KMS-11 (cell line): ENCODE measurements at regions not wholly inside any gene's neighbourhood (a gene's known extent, or its start where the extent isn't known, plus 50 kb on each side); places are given as distances from the start of the nearest gene placed in this dataset.

Experiments used
- H2AFZ ChIP-seq: fragments of 200-600 bp; sonication (generic); 2 replicates; pipeline ENCODE4 v1.6.1; 2016; ENCODE audit warnings: antibody characterized with exemption, mixed run types, low read depth
- H3K27ac ChIP-seq: fragments of 200-600 bp; sonication (generic); 2 replicates; pipeline ENCODE4 v1.6.1; 2016; ENCODE audit warnings: mild to moderate bottlenecking, mixed run types
- H3K27me3 ChIP-seq: fragments of 200-600 bp; sonication (generic); 2 replicates; pipeline ENCODE4 v1.6.1; 2017; ENCODE audit warnings: mild to moderate bottlenecking, low read depth, mixed run types, moderate library complexity; ENCODE audit not compliant: insufficient read depth
- H3K36me3 ChIP-seq: fragments of 200-600 bp; sonication (generic); 2 replicates; pipeline ENCODE4 v1.6.1; 2017; ENCODE audit warnings: mild to moderate bottlenecking, mixed run types; ENCODE audit not compliant: insufficient read depth
- H3K4me1 ChIP-seq: fragments of 200-600 bp; sonication (generic); 2 replicates; pipeline ENCODE4 v1.6.1; 2016; ENCODE audit warnings: mild to moderate bottlenecking, low read depth, mixed run types; ENCODE audit not compliant: poor library complexity, severe bottlenecking
- H3K4me2 ChIP-seq: fragments of 200-600 bp; sonication (generic); 2 replicates; pipeline ENCODE4 v1.7.0; 2016; ENCODE audit warnings: mild to moderate bottlenecking, mixed run types
- H3K4me3 ChIP-seq: fragments of 200-600 bp; sonication (generic); IDR thresholded peaks from 2 replicates; pipeline ENCODE4 v1.6.1; 2017; ENCODE audit warnings: low read depth, low read length, mixed read lengths; ENCODE audit not compliant: insufficient read depth
- H3K79me2 ChIP-seq: fragments of 200-600 bp; sonication (generic); 2 replicates; pipeline ENCODE4 v1.6.1; 2016; ENCODE audit warnings: low read depth, mixed run types; ENCODE audit not compliant: insufficient read depth
- H3K9ac ChIP-seq: fragments of 200-600 bp; sonication (generic); 2 replicates; pipeline ENCODE4 v1.6.1; 2016; ENCODE audit warnings: mild to moderate bottlenecking, mixed run types
- H4K20me1 ChIP-seq: fragments of 200-600 bp; sonication (generic); 2 replicates; pipeline ENCODE4 v1.6.1; 2016; ENCODE audit warnings: mild to moderate bottlenecking, mixed run types; ENCODE audit not compliant: insufficient read depth
- TF ChIP-seq, protein P1 (sequence below): fragments of 200-600 bp; sonication (generic); conservative IDR thresholded peaks from 2 replicates; pipeline ENCODE4 v1.6.1; 2017; ENCODE audit warnings: low read depth, mild to moderate bottlenecking, antibody characterized with exemption, low read length, moderate library complexity, mixed read lengths

GRCh38 chrX:96394598-96394997, 290.0 kb upstream of the DIAPH2 start:
- TF ChIP-seq, protein P1, sequence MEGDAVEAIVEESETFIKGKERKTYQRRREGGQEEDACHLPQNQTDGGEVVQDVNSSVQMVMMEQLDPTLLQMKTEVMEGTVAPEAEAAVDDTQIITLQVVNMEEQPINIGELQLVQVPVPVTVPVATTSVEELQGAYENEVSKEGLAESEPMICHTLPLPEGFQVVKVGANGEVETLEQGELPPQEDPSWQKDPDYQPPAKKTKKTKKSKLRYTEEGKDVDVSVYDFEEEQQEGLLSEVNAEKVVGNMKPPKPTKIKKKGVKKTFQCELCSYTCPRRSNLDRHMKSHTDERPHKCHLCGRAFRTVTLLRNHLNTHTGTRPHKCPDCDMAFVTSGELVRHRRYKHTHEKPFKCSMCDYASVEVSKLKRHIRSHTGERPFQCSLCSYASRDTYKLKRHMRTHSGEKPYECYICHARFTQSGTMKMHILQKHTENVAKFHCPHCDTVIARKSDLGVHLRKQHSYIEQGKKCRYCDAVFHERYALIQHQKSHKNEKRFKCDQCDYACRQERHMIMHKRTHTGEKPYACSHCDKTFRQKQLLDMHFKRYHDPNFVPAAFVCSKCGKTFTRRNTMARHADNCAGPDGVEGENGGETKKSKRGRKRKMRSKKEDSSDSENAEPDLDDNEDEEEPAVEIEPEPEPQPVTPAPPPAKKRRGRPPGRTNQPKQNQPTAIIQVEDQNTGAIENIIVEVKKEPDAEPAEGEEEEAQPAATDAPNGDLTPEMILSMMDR, result no peak
- H4K20me1 ChIP-seq, result no peaks in the 10 kb centered on the region
- H3K27ac ChIP-seq, result no peak overlapping the region
- no peak overlapping the region for H3K9ac ChIP-seq
- no peaks in the 10 kb centered on the region for H3K36me3 ChIP-seq
- H3K4me1 ChIP-seq, result no peaks in the 10 kb centered on the region
- no peak overlapping the region for H2AFZ ChIP-seq
- H3K4me2 ChIP-seq, result no peak overlapping the region
- no peak overlapping the region for H3K4me3 ChIP-seq
- H3K27me3 ChIP-seq, result no peaks in the 10 kb centered on the region
- no peaks in the 10 kb centered on the region for H3K79me2 ChIP-seq

- no peak overlapping the region for H3K4me3 ChIP-seq
- no peak overlapping the region for H3K4me2 ChIP-seq
- H3K36me3 ChIP-seq, result no peaks in the 10 kb centered on the region
- no peak overlapping the region for H3K9ac ChIP-seq
- no peaks in the 10 kb centered on the region for H3K79me2 ChIP-seq
- H4K20me1 ChIP-seq, result no peaks in the 10 kb centered on the region
- H2AFZ ChIP-seq, result no peak overlapping the region
- no peaks in the 10 kb centered on the region for H3K4me1 ChIP-seq
- TF ChIP-seq, protein P1, result no peak
- no peak overlapping the region for H3K27ac ChIP-seq
- H3K27me3 ChIP-seq, result no peaks in the 10 kb centered on the region
Observed at GRCh38 chrX:96403446-96403845, 281.2 kb upstream of the DIAPH2 start.

- no peak overlapping the region for H3K4me3 ChIP-seq
- no peaks in the 10 kb centered on the region for H4K20me1 ChIP-seq
- TF ChIP-seq, protein P1, result no peak
- H3K4me1 ChIP-seq, result no peaks in the 10 kb centered on the region
- no peak overlapping the region for H2AFZ ChIP-seq
- H3K4me2 ChIP-seq, result no peak overlapping the region
- H3K27ac ChIP-seq, result no peak overlapping the region
- H3K27me3 ChIP-seq, result no peaks in the 10 kb centered on the region
- H3K9ac ChIP-seq, result no peak overlapping the region
- no peaks in the 10 kb centered on the region for H3K79me2 ChIP-seq
- no peaks in the 10 kb centered on the region for H3K36me3 ChIP-seq
Observed at GRCh38 chrX:96405842-96406241, 278.8 kb upstream of the DIAPH2 start.

- Histone ChIP-seq H4K20me1 (no peaks in the 10 kb centered on the region), H3K27ac (no peak overlapping the region), H3K79me2 (no peaks in the 10 kb centered on the region)
Observed at GRCh38 chrX:96407072-96407471, 277.6 kb upstream of the DIAPH2 start.

More at GRCh38 chrX:96407072-96407471, 277.6 kb upstream of the DIAPH2 start:
- no peak overlapping the region for H3K9ac ChIP-seq
- no peaks in the 10 kb centered on the region for H3K27me3 ChIP-seq
- H3K4me2 ChIP-seq, result no peak overlapping the region
- no peak overlapping the region for H2AFZ ChIP-seq
- H3K4me3 ChIP-seq, result no peak overlapping the region
- no peaks in the 10 kb centered on the region for H3K36me3 ChIP-seq
- H3K4me1 ChIP-seq, result no peaks in the 10 kb centered on the region
- TF ChIP-seq, protein P1, result no peak
